Body of pancreas (tissue), 4 donors: ENCODE measurements at regions not wholly inside any gene's neighbourhood (a gene's known extent, or its start where the extent isn't known, plus 50 kb on each side); places are given as distances from the start of the nearest gene placed in this dataset.

Experiments used
- ATAC-seq: fragments of 150-250 bp; one replicate; pipeline ENCODE4 v1.9.1; 2016
- DNase-seq, 4 donors: peaks; one replicate each; pipeline ENCODE4 v3.0.0-alpha.2; 2019
- H3K27ac ChIP-seq, 4 donors: fragments of 200-600 bp; sonication (generic); 1 replicate in 3 of 4; 2 replicates in 1 of 4; pipeline versions ENCODE4 v1.5.1 to v1.6.1; 2016 to 2019; ENCODE audit warnings: mild to moderate bottlenecking in 1 of 4, mixed read lengths in 1 of 4, moderate library complexity in 1 of 4
- H3K27me3 ChIP-seq, 2 donors: fragments of 200-600 bp; sonication (generic); one replicate each; pipeline ENCODE4 v1.6.0; 2016; ENCODE audit warnings: mild to moderate bottlenecking in 1 of 2
- H3K36me3 ChIP-seq, 2 donors: fragments of 200-600 bp; sonication (generic); replicated peaks in 1 of 2; 2 replicates each; pipeline ENCODE4 v1.5.1; 2016; ENCODE audit warnings: low read depth in 2 of 2; ENCODE audit not compliant: insufficient read depth in 1 of 2
- H3K4me1 ChIP-seq: fragments of 200-600 bp; sonication (generic); one replicate; pipeline ENCODE4 v1.6.0; 2016
- H3K4me3 ChIP-seq, 2 donors: fragments of 200-600 bp; sonication (generic); 1 replicate in 1 of 2; 2 replicates in 1 of 2; pipeline ENCODE4 v1.5.1; 2016 to 2019
- H3K9me3 ChIP-seq, 3 donors: fragments of 200-600 bp; sonication (generic); 1 replicate in 2 of 3; 2 replicates in 1 of 3; pipeline ENCODE4 v1.5.1; 2016
- CTCF ChIP-seq, 7 experiments: fragments of 450-650 bp in 4 of 7; fragments of 200-600 bp in 3 of 7; sonication (generic) in 3 of 7; IDR thresholded peaks; one replicate each; pipeline ENCODE4 v1.5.1; 2016 to 2019; ENCODE audit warnings: antibody characterized with exemption in 7 of 7
- POLR2A ChIP-seq, 3 donors: fragments of 450-650 bp; IDR thresholded peaks; one replicate each; pipeline ENCODE4 v1.6.1; 2016; ENCODE audit warnings: antibody characterized with exemption in 3 of 3, mild to moderate bottlenecking in 2 of 3
- WGBS, 2 donors: methylation state at CpG; one replicate each; pipeline ENCODE4 v1.1.5; 2017; 5-methylcytosine and 5-hydroxymethylcytosine counted together
- intact Hi-C: fragments of 100-400 bp; cut with DNase I; formaldehyde crosslinking; loops from one replicate; pipeline ENCODE4 v1.15.1; 2023

GRCh38 chrY:15579245-15579644 lies 1054.9 kb downstream of the NLGN4Y start:
- no peaks in the 10 kb centered on the region for H3K27me3 ChIP-seq
- TF ChIP-seq CTCF (IDR thresholded peaks at IDR 0.05), result no peak
- TF ChIP-seq POLR2A (IDR thresholded peaks at IDR 0.05), result no peak
- no peaks in the 10 kb centered on the region for H3K36me3 ChIP-seq
- no peak overlapping the region for H3K27ac ChIP-seq
- H3K4me3 ChIP-seq, result no peak overlapping the region
- H3K9me3 ChIP-seq, result no peaks in the 10 kb centered on the region
- no peak for ATAC-seq
- no peaks in the 10 kb centered on the region for H3K4me1 ChIP-seq
- no peak for DNase-seq
- intact Hi-C loops, result no loop called here

GRCh38 chrY:15583111-15583510 lies 1058.8 kb downstream of the NLGN4Y start:
- ATAC-seq, result no peak

GRCh38 chrY:15592957-15593356 lies 1068.6 kb downstream of the NLGN4Y start:
- Histone ChIP-seq H3K4me1 (no peaks in the 10 kb centered on the region), H3K27ac (no peak overlapping the region), H3K36me3 (no peaks in the 10 kb centered on the region), H3K4me3 (no peak overlapping the region), H3K9me3 (no peaks in the 10 kb centered on the region), H3K27me3 (no peaks in the 10 kb centered on the region)
- ATAC-seq, result no peak
- 46 to 67% methylated on average over 2 of the region's 2 CpGs for WGBS, 2 donors
- TF ChIP-seq CTCF (IDR thresholded peaks at IDR 0.05) (no peak), POLR2A (IDR thresholded peaks at IDR 0.05) (no peak)
- intact Hi-C loops, result no loop called here
- DNase-seq, result no peak

More at GRCh38 chrY:15583111-15583510, 1058.8 kb downstream of the NLGN4Y start:
- intact Hi-C loops, result no loop called here
- Histone ChIP-seq H3K27ac (no peak overlapping the region), H3K9me3 (no peaks in the 10 kb centered on the region), H3K4me3 (no peak overlapping the region), H3K27me3 (no peaks in the 10 kb centered on the region), H3K4me1 (no peaks in the 10 kb centered on the region), H3K36me3 (no peaks in the 10 kb centered on the region)
- 40 to 53% methylated on average over 2 of the region's 2 CpGs for WGBS, 2 donors
- DNase-seq, result no peak
- TF ChIP-seq CTCF (IDR thresholded peaks at IDR 0.05) (no peak), POLR2A (IDR thresholded peaks at IDR 0.05) (no peak)

GRCh38 chrY:15593476-15594160 lies 1069.3 kb downstream of the NLGN4Y start:
- WGBS, 2 donors, result 46 to 48% methylated on average over 4 of the region's 4 CpGs
- no peak overlapping the region for H3K4me3 ChIP-seq

More at GRCh38 chrY:15593476-15594160, 1069.3 kb downstream of the NLGN4Y start:
- DNase-seq, result no peak
- H3K27me3 ChIP-seq, result no peaks in the 10 kb centered on the region
- no peaks in the 10 kb centered on the region for H3K36me3 ChIP-seq
- no peak overlapping the region for H3K27ac ChIP-seq
- no peaks in the 10 kb centered on the region for H3K9me3 ChIP-seq
- ATAC-seq, result no peak
- intact Hi-C loops, result no loop called here
- no peak for TF ChIP-seq POLR2A (IDR thresholded peaks at IDR 0.05)
- TF ChIP-seq CTCF (IDR thresholded peaks at IDR 0.05), result no peak
- no peaks in the 10 kb centered on the region for H3K4me1 ChIP-seq
